Erythroblast (primary cell): ENCODE measurements at regions not wholly inside any gene's neighbourhood (a gene's known extent, or its start where the extent isn't known, plus 50 kb on each side); places are given as distances from the start of the nearest gene placed in this dataset.

Experiments used
- GATA1 ChIP-seq: IDR thresholded peaks from 2 replicates; pipeline ENCODE4 v1.6.1; 2011; ENCODE audit warnings: low read depth, mild to moderate bottlenecking, control low read depth, low read length, moderate library complexity
- POLR2A ChIP-seq: IDR thresholded peaks from 2 replicates; pipeline ENCODE4 v1.6.1; 2011; ENCODE audit warnings: mild to moderate bottlenecking, low read length

DNA sequence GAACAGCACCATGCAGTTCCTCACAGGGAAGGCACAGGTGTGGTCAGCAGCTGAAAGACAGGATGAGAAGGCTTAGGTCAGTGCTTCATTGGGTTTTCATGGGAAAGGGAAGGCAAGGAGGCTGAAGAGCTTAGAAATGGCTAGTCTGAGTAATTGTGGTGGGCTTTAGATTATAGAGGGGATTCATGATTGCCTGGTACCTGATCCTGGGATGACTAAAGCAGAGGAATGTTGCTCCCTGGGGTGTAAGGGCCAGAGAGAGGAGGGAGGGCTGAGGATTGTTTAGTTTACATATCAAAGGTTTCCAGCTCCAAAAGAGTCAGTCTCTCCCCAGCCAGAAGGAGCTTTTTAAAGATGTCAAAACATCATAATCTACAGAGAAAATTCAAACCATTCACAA is 396.3 kb upstream of the POM121L12 start:
- TF ChIP-seq POLR2A (no peak), GATA1 (no peak)
